ENCODE measurements at regions not wholly inside any gene's neighbourhood (a gene's known extent, or its start where the extent isn't known, plus 50 kb on each side); places are given as distances from the start of the nearest gene placed in this dataset.

DNA sequence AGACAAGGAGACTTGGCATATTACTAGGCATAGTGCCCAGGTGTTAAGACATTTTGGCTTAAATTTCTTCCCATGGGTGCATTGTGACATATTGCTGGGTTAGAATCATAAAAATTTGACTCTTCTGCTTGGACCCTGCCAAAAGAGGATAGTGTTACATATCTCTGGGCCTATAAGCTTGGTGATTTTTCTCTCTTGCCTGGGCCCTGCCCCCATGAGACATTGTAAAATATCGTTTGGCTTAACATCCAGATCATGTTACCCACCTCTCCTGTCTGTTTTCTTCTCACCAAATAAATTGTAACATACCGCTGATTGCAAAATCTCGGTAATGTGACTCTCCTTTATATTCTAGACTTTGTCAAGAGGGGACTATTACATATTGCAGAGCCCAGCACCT lies 836.4 kb upstream of the TSPY4 start:
- TF ChIP-seq, protein P1, sequence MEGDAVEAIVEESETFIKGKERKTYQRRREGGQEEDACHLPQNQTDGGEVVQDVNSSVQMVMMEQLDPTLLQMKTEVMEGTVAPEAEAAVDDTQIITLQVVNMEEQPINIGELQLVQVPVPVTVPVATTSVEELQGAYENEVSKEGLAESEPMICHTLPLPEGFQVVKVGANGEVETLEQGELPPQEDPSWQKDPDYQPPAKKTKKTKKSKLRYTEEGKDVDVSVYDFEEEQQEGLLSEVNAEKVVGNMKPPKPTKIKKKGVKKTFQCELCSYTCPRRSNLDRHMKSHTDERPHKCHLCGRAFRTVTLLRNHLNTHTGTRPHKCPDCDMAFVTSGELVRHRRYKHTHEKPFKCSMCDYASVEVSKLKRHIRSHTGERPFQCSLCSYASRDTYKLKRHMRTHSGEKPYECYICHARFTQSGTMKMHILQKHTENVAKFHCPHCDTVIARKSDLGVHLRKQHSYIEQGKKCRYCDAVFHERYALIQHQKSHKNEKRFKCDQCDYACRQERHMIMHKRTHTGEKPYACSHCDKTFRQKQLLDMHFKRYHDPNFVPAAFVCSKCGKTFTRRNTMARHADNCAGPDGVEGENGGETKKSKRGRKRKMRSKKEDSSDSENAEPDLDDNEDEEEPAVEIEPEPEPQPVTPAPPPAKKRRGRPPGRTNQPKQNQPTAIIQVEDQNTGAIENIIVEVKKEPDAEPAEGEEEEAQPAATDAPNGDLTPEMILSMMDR (IDR thresholded peaks at IDR 0.05), result no peak
- TF ChIP-seq EP300 (IDR thresholded peaks at IDR 0.05), result no peak
